CD4-positive, alpha-beta memory T cell (primary cell): ENCODE measurements at regions not wholly inside any gene's neighbourhood (a gene's known extent, or its start where the extent isn't known, plus 50 kb on each side); places are given as distances from the start of the nearest gene placed in this dataset.

Experiments used
- CTCF ChIA-PET: fragments of 350-600 bp; sonication (Branson Sonifier 250); formaldehyde crosslinking; loops from one replicate; lab custom pipeline; 2021; ENCODE audit warnings: inconsistent platforms; ENCODE audit not compliant: partially characterized antibody; lab: Charles Lee
- POLR2A ChIA-PET: fragments of 350-600 bp; sonication (Branson Sonifier 250); formaldehyde crosslinking; loops from one replicate; lab custom pipeline; 2021; ENCODE audit not compliant: partially characterized antibody; lab: Charles Lee
- DNase-seq, 5 donors: peaks; one replicate each; pipeline versions ENCODE4 v3.0.0 to v3.0.0-alpha.2; 2020 to 2022; ENCODE audit warnings: mixed read lengths in 1 of 5
- H3K27ac ChIP-seq: one replicate; pipeline ENCODE4 v1.7.0; 2013; ENCODE audit warnings: low read depth, low read length
- H3K27me3 ChIP-seq: 2 replicates; pipeline ENCODE4 v1.7.0; 2013; ENCODE audit warnings: mild to moderate bottlenecking, low read length, moderate library complexity; ENCODE audit not compliant: insufficient read depth
- H3K36me3 ChIP-seq: 2 replicates; pipeline ENCODE4 v1.7.0; 2013; ENCODE audit warnings: mild to moderate bottlenecking, low read length, moderate library complexity; ENCODE audit not compliant: insufficient read depth
- H3K4me1 ChIP-seq: 2 replicates; pipeline ENCODE4 v1.7.0; 2013; ENCODE audit warnings: mild to moderate bottlenecking, low read length, moderate library complexity; ENCODE audit not compliant: insufficient read depth
- H3K4me3 ChIP-seq, 2 donors: one replicate each; pipeline ENCODE4 v1.7.0; 2013; ENCODE audit warnings: low read length in 2 of 2, mild to moderate bottlenecking in 1 of 2
- H3K9me3 ChIP-seq, 2 donors: one replicate each; pipeline ENCODE4 v1.7.0; 2013; ENCODE audit warnings: low read length in 2 of 2, control low read depth in 1 of 2; ENCODE audit not compliant: control insufficient read depth in 1 of 2
- H3K27ac Mint-ChIP-seq, 7 donors: one replicate each; pipeline ENCODE4 v1.8.0; 2020 to 2021; ENCODE audit warnings: mixed read lengths in 7 of 7, mild to moderate bottlenecking in 6 of 7, inconsistent platforms in 3 of 7, moderate library complexity in 3 of 7
- H3K27me3 Mint-ChIP-seq, 2 donors: one replicate each; pipeline ENCODE4 v1.8.0; 2020 to 2021; ENCODE audit warnings: mixed read lengths in 2 of 2
- H3K36me3 Mint-ChIP-seq, 2 donors: one replicate each; pipeline ENCODE4 v1.8.0; 2020 to 2021; ENCODE audit warnings: mixed read lengths in 2 of 2, inconsistent platforms in 1 of 2, mild to moderate bottlenecking in 1 of 2
- H3K4me1 Mint-ChIP-seq, 4 donors: one replicate each; pipeline ENCODE4 v1.8.0; 2020 to 2021; ENCODE audit warnings: mixed read lengths in 4 of 4, mild to moderate bottlenecking in 1 of 4
- H3K4me3 Mint-ChIP-seq, 8 donors: one replicate each; pipeline ENCODE4 v1.8.0; 2020 to 2021; ENCODE audit warnings: mixed read lengths in 8 of 8, mild to moderate bottlenecking in 7 of 8, moderate library complexity in 6 of 8, inconsistent platforms in 3 of 8
- H3K9me3 Mint-ChIP-seq, 8 donors: one replicate each; pipeline ENCODE4 v1.8.0; 2020 to 2021; ENCODE audit warnings: mixed read lengths in 8 of 8, mild to moderate bottlenecking in 5 of 8, inconsistent platforms in 3 of 8, moderate library complexity in 1 of 8
- intact Hi-C: fragments of 100-400 bp; cut with micrococcal nuclease; formaldehyde crosslinking; loops from one replicate; pipeline ENCODE4 v1.15.1; 2023

GRCh38 chr3:78178740-78179363 lies 1139.0 kb downstream of the ROBO2 start:
- H3K4me1 ChIP-seq, result no peaks in the 10 kb centered on the region
- DNase-seq, result no peak
- CTCF ChIA-PET, result no interaction called here
- POLR2A ChIA-PET, result no interaction called here
- H3K36me3 ChIP-seq, result no peaks in the 10 kb centered on the region
- no peaks in the 10 kb centered on the region for H3K27me3 ChIP-seq
- Mint-ChIP-seq H3K36me3 (no peaks in the 10 kb centered on the region), H3K4me1 (no peaks in the 10 kb centered on the region), H3K4me3 (no peak overlapping the region), H3K27ac (no peak overlapping the region), H3K9me3 (peaks cover 2 to 17% (median 9%) of the 10 kb centered on the region in 8 donors), H3K27me3 (no peaks in the 10 kb centered on the region)
- H3K27ac ChIP-seq, result no peak overlapping the region
- H3K4me3 ChIP-seq, result no peak overlapping the region
- peaks cover 0 to 9% of the 10 kb centered on the region in 2 donors for H3K9me3 ChIP-seq
- intact Hi-C loops, result no loop called here

- H3K9me3 ChIP-seq, result peaks cover 0 to 3% of the 10 kb centered on the region in 2 donors
- H3K4me1 ChIP-seq, result no peaks in the 10 kb centered on the region
- POLR2A ChIA-PET, result no interaction called here
- CTCF ChIA-PET, result no interaction called here
- Mint-ChIP-seq H3K4me3 (no peak overlapping the region), H3K4me1 (no peaks in the 10 kb centered on the region), H3K9me3 (peaks cover 2 to 26% (median 10%) of the 10 kb centered on the region in 8 donors), H3K36me3 (no peaks in the 10 kb centered on the region), H3K27ac (no peak overlapping the region), H3K27me3 (no peaks in the 10 kb centered on the region)
- no peak overlapping the region for H3K4me3 ChIP-seq
- H3K27me3 ChIP-seq, result no peaks in the 10 kb centered on the region
- no peak overlapping the region for H3K27ac ChIP-seq
- intact Hi-C loops, result no loop called here
- H3K36me3 ChIP-seq, result no peaks in the 10 kb centered on the region
- no peak for DNase-seq
Measured at GRCh38 chr3:78183906-78184599, 1144.2 kb downstream of the ROBO2 start.

- ChIA-PET POLR2A (no interaction called here), CTCF (no interaction called here)
- H3K27ac Mint-ChIP-seq, result no peak overlapping the region
- Histone ChIP-seq H3K27ac (no peak overlapping the region), H3K9me3 (no peaks in the 10 kb centered on the region), H3K36me3 (no peaks in the 10 kb centered on the region), H3K4me1 (no peaks in the 10 kb centered on the region), H3K27me3 (no peaks in the 10 kb centered on the region), H3K4me3 (no peak overlapping the region)
- no peak for DNase-seq
- H3K27me3 Mint-ChIP-seq, result no peaks in the 10 kb centered on the region
- H3K36me3 Mint-ChIP-seq, result no peaks in the 10 kb centered on the region
- H3K4me3 Mint-ChIP-seq, result no peak overlapping the region
- intact Hi-C loops, result no loop called here
- H3K9me3 Mint-ChIP-seq, result peaks cover 2 to 34% (median 13%) of the 10 kb centered on the region in 8 donors
- no peaks in the 10 kb centered on the region for H3K4me1 Mint-ChIP-seq
Measured at GRCh38 chr3:78186404-78186803, 1146.5 kb downstream of the ROBO2 start.

- Mint-ChIP-seq H3K36me3 (no peaks in the 10 kb centered on the region), H3K4me1 (no peaks in the 10 kb centered on the region), H3K9me3 (peaks cover 0 to 14% (median 8%) of the 10 kb centered on the region in 8 donors), H3K27me3 (no peaks in the 10 kb centered on the region), H3K4me3 (no peak overlapping the region), H3K27ac (peak overlapping the region in 1 of 7 donors; percentile 6)
- Histone ChIP-seq H3K27me3 (no peaks in the 10 kb centered on the region), H3K9me3 (no peaks in the 10 kb centered on the region), H3K27ac (no peak overlapping the region), H3K4me1 (no peaks in the 10 kb centered on the region), H3K36me3 (no peaks in the 10 kb centered on the region), H3K4me3 (no peak overlapping the region)
- ChIA-PET CTCF (no interaction called here), POLR2A (no interaction called here)
- intact Hi-C loops, result no loop called here
- DNase-seq, result no peak
Measured at GRCh38 chr3:78201091-78201490, 1161.2 kb downstream of the ROBO2 start.

GRCh38 chr3:78204977-78205376 lies 1165.1 kb downstream of the ROBO2 start:
- Histone ChIP-seq H3K9me3 (no peaks in the 10 kb centered on the region), H3K27ac (no peak overlapping the region), H3K4me3 (no peak overlapping the region), H3K4me1 (no peaks in the 10 kb centered on the region), H3K27me3 (no peaks in the 10 kb centered on the region), H3K36me3 (no peaks in the 10 kb centered on the region)
- no peak for DNase-seq
- H3K27me3 Mint-ChIP-seq, result no peaks in the 10 kb centered on the region
- no peak overlapping the region for H3K4me3 Mint-ChIP-seq
- no peaks in the 10 kb centered on the region for H3K4me1 Mint-ChIP-seq
- ChIA-PET CTCF (no interaction called here), POLR2A (no interaction called here)
- intact Hi-C loops, result no loop called here
- peaks cover 0 to 13% (median 5%) of the 10 kb centered on the region in 8 donors for H3K9me3 Mint-ChIP-seq
- H3K27ac Mint-ChIP-seq, result no peak overlapping the region
- H3K36me3 Mint-ChIP-seq, result no peaks in the 10 kb centered on the region

GRCh38 chr3:78221300-78221699 lies 1181.4 kb downstream of the ROBO2 start:
- H3K27ac ChIP-seq, result no peak overlapping the region
- H3K4me1 ChIP-seq, result no peaks in the 10 kb centered on the region
- H3K9me3 ChIP-seq, result no peaks in the 10 kb centered on the region
- no peaks in the 10 kb centered on the region for H3K36me3 Mint-ChIP-seq
- intact Hi-C loops, result no loop called here
- no peak overlapping the region for H3K27ac Mint-ChIP-seq
- ChIA-PET POLR2A (no interaction called here), CTCF (no interaction called here)
- H3K4me3 Mint-ChIP-seq, result no peak overlapping the region
- H3K4me1 Mint-ChIP-seq, result no peaks in the 10 kb centered on the region
- H3K27me3 ChIP-seq, result no peaks in the 10 kb centered on the region
- no peaks in the 10 kb centered on the region for H3K36me3 ChIP-seq
- no peak overlapping the region for H3K4me3 ChIP-seq
- H3K27me3 Mint-ChIP-seq, result no peaks in the 10 kb centered on the region
- no peak for DNase-seq
- H3K9me3 Mint-ChIP-seq, result peaks cover 2 to 35% (median 13%) of the 10 kb centered on the region in 8 donors

GRCh38 chr3:78221796-78222195 lies 1181.9 kb downstream of the ROBO2 start:
- no peak overlapping the region for H3K4me3 Mint-ChIP-seq
- no peaks in the 10 kb centered on the region for H3K36me3 Mint-ChIP-seq
- Histone ChIP-seq H3K9me3 (no peaks in the 10 kb centered on the region), H3K36me3 (no peaks in the 10 kb centered on the region), H3K4me1 (no peaks in the 10 kb centered on the region), H3K4me3 (no peak overlapping the region), H3K27me3 (no peaks in the 10 kb centered on the region), H3K27ac (no peak overlapping the region)
- H3K9me3 Mint-ChIP-seq, result peaks cover 2 to 35% (median 13%) of the 10 kb centered on the region in 8 donors
- no peak overlapping the region for H3K27ac Mint-ChIP-seq
- intact Hi-C loops, result no loop called here
- DNase-seq, result no peak
- H3K27me3 Mint-ChIP-seq, result no peaks in the 10 kb centered on the region
- CTCF ChIA-PET, result no interaction called here
- POLR2A ChIA-PET, result no interaction called here
- no peaks in the 10 kb centered on the region for H3K4me1 Mint-ChIP-seq
